ENCODE measurements at regions not wholly inside any gene's neighbourhood (a gene's known extent, or its start where the extent isn't known, plus 50 kb on each side); places are given as distances from the start of the nearest gene placed in this dataset.

DNA sequence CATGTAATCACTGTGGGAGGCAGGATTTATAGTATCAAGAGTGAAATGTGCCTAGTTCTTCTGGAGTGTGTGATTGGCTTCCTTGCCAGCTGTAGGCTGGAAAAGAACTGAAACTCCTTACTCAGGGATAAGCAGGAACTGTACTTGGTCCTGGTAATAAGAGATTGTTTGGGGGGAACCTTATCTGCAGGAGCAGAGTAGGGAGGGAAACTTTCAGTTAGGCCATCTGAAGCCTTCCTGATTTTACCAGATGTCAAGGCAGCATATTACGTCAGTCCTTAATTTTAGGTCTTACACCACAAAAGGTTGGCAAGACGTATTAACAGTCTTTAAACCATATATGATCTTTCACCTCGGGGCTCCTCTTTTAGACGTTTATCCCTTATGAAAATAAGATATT, 231.5 kb upstream of the FMR1 start:
- Histone ChIP-seq H3K4me3 (ENCODE audit: low read depth, low read length, poor library complexity, severe bottlenecking) (no peak overlapping the region), H3F3A (ENCODE audit: insufficient read depth, low read length) (no peaks in the 10 kb centered on the region), H3K9me3 (ENCODE audit: low read length) (no peaks in the 10 kb centered on the region), H3K36me3 (ENCODE audit: insufficient read depth, low read length) (no peaks in the 10 kb centered on the region), H3K27ac (ENCODE audit: low read depth, low read length, poor library complexity, severe bottlenecking) (no peak overlapping the region), H4K20me1 (ENCODE audit: insufficient read depth, low read length) (no peaks in the 10 kb centered on the region), H3K4me2 (ENCODE audit: low read length) (no peak overlapping the region), H3K9me2 (ENCODE audit: low read depth, low read length) (no peaks in the 10 kb centered on the region), H3K9ac (ENCODE audit: low read length) (no peak overlapping the region), H3K27me3 (ENCODE audit: insufficient read depth, low read length) (no peaks in the 10 kb centered on the region), H3K4me1 (ENCODE audit: insufficient read depth, low read length, severe bottlenecking) (no peaks in the 10 kb centered on the region), H2AFZ (ENCODE audit: low read length) (no peak overlapping the region), H3K79me2 (ENCODE audit: insufficient read depth, low read length) (no peaks in the 10 kb centered on the region)
- no peak for TF ChIP-seq EZH2 (IDR thresholded peaks at IDR 0.05; ENCODE audit: borderline replicate concordance, low read length)
- TF ChIP-seq, protein P1, sequence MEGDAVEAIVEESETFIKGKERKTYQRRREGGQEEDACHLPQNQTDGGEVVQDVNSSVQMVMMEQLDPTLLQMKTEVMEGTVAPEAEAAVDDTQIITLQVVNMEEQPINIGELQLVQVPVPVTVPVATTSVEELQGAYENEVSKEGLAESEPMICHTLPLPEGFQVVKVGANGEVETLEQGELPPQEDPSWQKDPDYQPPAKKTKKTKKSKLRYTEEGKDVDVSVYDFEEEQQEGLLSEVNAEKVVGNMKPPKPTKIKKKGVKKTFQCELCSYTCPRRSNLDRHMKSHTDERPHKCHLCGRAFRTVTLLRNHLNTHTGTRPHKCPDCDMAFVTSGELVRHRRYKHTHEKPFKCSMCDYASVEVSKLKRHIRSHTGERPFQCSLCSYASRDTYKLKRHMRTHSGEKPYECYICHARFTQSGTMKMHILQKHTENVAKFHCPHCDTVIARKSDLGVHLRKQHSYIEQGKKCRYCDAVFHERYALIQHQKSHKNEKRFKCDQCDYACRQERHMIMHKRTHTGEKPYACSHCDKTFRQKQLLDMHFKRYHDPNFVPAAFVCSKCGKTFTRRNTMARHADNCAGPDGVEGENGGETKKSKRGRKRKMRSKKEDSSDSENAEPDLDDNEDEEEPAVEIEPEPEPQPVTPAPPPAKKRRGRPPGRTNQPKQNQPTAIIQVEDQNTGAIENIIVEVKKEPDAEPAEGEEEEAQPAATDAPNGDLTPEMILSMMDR (IDR thresholded peaks at IDR 0.05; ENCODE audit: low read length): no peak

- Histone ChIP-seq H3K4me3 (ENCODE audit: low read depth, low read length, poor library complexity, severe bottlenecking) (no peak overlapping the region), H3K27me3 (ENCODE audit: insufficient read depth, low read length) (no peaks in the 10 kb centered on the region), H3K79me2 (ENCODE audit: insufficient read depth, low read length) (no peaks in the 10 kb centered on the region), H3K4me1 (ENCODE audit: insufficient read depth, low read length, severe bottlenecking) (no peaks in the 10 kb centered on the region), H3K27ac (ENCODE audit: low read depth, low read length, poor library complexity, severe bottlenecking) (no peak overlapping the region), H3F3A (ENCODE audit: insufficient read depth, low read length) (no peaks in the 10 kb centered on the region), H3K9me2 (ENCODE audit: low read depth, low read length) (no peaks in the 10 kb centered on the region), H3K9ac (ENCODE audit: low read length) (no peak overlapping the region), H3K9me3 (ENCODE audit: low read length) (no peaks in the 10 kb centered on the region), H4K20me1 (ENCODE audit: insufficient read depth, low read length) (no peaks in the 10 kb centered on the region), H3K36me3 (ENCODE audit: insufficient read depth, low read length) (no peaks in the 10 kb centered on the region), H3K4me2 (ENCODE audit: low read length) (no peak overlapping the region), H2AFZ (ENCODE audit: low read length) (no peak overlapping the region)
- TF ChIP-seq, protein P1 (IDR thresholded peaks at IDR 0.05; ENCODE audit: low read length): no peak
- TF ChIP-seq EZH2 (IDR thresholded peaks at IDR 0.05; ENCODE audit: borderline replicate concordance, low read length): no peak
Observed at GRCh38 chrX:147693511-147693910, 218.2 kb upstream of the FMR1 start.

DNA sequence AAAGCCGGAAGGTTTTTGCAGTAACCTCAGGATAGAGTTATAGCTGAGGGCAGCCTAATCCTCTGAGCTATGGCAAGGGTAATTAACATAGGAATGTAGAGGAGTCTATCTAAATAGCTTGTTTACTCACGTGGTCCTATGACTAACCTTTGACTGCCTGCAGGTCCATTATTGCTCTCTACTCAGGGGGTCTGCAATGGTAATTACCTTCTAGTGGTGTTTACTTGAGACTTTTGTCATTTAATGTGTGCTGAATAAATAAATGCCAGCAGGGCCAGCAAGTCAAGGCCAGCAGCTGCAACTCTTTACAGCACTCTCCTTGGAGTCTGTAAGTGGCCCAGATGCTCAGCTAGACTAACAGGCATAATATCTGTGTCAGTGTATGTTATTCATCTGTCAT, 212.7 kb upstream of the FMR1 start:
- TF ChIP-seq EZH2 (IDR thresholded peaks at IDR 0.05; ENCODE audit: borderline replicate concordance, low read length): no peak
- TF ChIP-seq, protein P1 (IDR thresholded peaks at IDR 0.05; ENCODE audit: low read length): no peak
- Histone ChIP-seq H3K27me3 (ENCODE audit: insufficient read depth, low read length) (no peaks in the 10 kb centered on the region), H3K27ac (ENCODE audit: low read depth, low read length, poor library complexity, severe bottlenecking) (no peak overlapping the region), H3K79me2 (ENCODE audit: insufficient read depth, low read length) (no peaks in the 10 kb centered on the region), H3K4me1 (ENCODE audit: insufficient read depth, low read length, severe bottlenecking) (no peaks in the 10 kb centered on the region), H3K4me2 (ENCODE audit: low read length) (no peak overlapping the region), H3K9ac (ENCODE audit: low read length) (no peak overlapping the region), H4K20me1 (ENCODE audit: insufficient read depth, low read length) (no peaks in the 10 kb centered on the region), H3K36me3 (ENCODE audit: insufficient read depth, low read length) (no peaks in the 10 kb centered on the region), H3F3A (ENCODE audit: insufficient read depth, low read length) (no peaks in the 10 kb centered on the region), H3K4me3 (ENCODE audit: low read depth, low read length, poor library complexity, severe bottlenecking) (no peak overlapping the region), H3K9me3 (ENCODE audit: low read length) (no peaks in the 10 kb centered on the region), H2AFZ (ENCODE audit: low read length) (no peak overlapping the region), H3K9me2 (ENCODE audit: low read depth, low read length) (no peaks in the 10 kb centered on the region)
